HEK293 (cell line): ENCODE measurements at regions not wholly inside any gene's neighbourhood (a gene's known extent, or its start where the extent isn't known, plus 50 kb on each side); places are given as distances from the start of the nearest gene placed in this dataset.

Experiments used
- CTCF ChIP-seq: fragments of 450-650 bp; formaldehyde crosslinking; IDR thresholded peaks from 2 replicates; pipeline ENCODE4 v1.5.1; 2016; ENCODE audit warnings: missing biosample characterization, missing genetic modification characterization
- MEIS1 ChIP-seq: sonication (generic); formaldehyde crosslinking; IDR thresholded peaks from 2 replicates; pipeline ENCODE4 v1.8.1; 2022; ENCODE audit warnings: missing genetic modification reagents, mild to moderate bottlenecking, borderline replicate concordance
- MYNN ChIP-seq: fragments of 450-650 bp; formaldehyde crosslinking; IDR thresholded peaks from 2 replicates; pipeline ENCODE4 v1.5.1; 2016; ENCODE audit warnings: missing biosample characterization, missing genetic modification characterization, borderline replicate concordance
- TSHZ1 ChIP-seq: fragments of 450-650 bp; formaldehyde crosslinking; IDR thresholded peaks from 2 replicates; pipeline ENCODE4 v1.5.1; 2016; ENCODE audit warnings: missing biosample characterization, missing genetic modification characterization, borderline replicate concordance
- ZBTB1 ChIP-seq: fragments of 450-650 bp; formaldehyde crosslinking; IDR thresholded peaks from 2 replicates; pipeline ENCODE4 v1.5.1; 2016; ENCODE audit warnings: missing biosample characterization, missing genetic modification characterization
- ZBTB49 ChIP-seq: fragments of 450-650 bp; formaldehyde crosslinking; IDR thresholded peaks from 2 replicates; pipeline ENCODE4 v1.5.1; 2016; ENCODE audit warnings: missing biosample characterization, missing genetic modification characterization, low read depth
- ZNF10 ChIP-seq: fragments of 450-650 bp; formaldehyde crosslinking; IDR thresholded peaks from 2 replicates; pipeline ENCODE4 v1.5.1; 2017; ENCODE audit warnings: missing biosample characterization, missing genetic modification characterization
- ZNF157 ChIP-seq: fragments of 450-650 bp; formaldehyde crosslinking; IDR thresholded peaks from 2 replicates; pipeline ENCODE4 v1.5.1; 2016; ENCODE audit warnings: missing biosample characterization, missing genetic modification characterization
- ZNF175 ChIP-seq: fragments of 450-650 bp; formaldehyde crosslinking; IDR thresholded peaks from 2 replicates; pipeline ENCODE4 v1.5.1; 2016; ENCODE audit warnings: missing biosample characterization, missing genetic modification characterization
- ZNF266 ChIP-seq: fragments of 450-650 bp; formaldehyde crosslinking; IDR thresholded peaks from 2 replicates; pipeline ENCODE4 v1.5.1; 2016; ENCODE audit warnings: missing biosample characterization, missing genetic modification characterization, low read depth
- ZNF37A ChIP-seq: fragments of 450-650 bp; IDR thresholded peaks from 2 replicates; pipeline ENCODE4 v1.5.1; 2018; ENCODE audit warnings: missing biosample characterization, missing genetic modification characterization
- ZNF704 ChIP-seq: fragments of 450-650 bp; formaldehyde crosslinking; IDR thresholded peaks from 2 replicates; pipeline ENCODE4 v1.5.1; 2016; ENCODE audit warnings: missing biosample characterization, missing genetic modification characterization
- ZNF785 ChIP-seq: fragments of 450-650 bp; formaldehyde crosslinking; IDR thresholded peaks from 2 replicates; pipeline ENCODE4 v1.5.1; 2016; ENCODE audit warnings: missing biosample characterization, missing genetic modification characterization

- TF ChIP-seq MYNN (tag by site-specific recombination) (no peak), ZNF10 (tag by site-specific recombination) (no peak), ZNF175 (tag by site-specific recombination) (no peak), CTCF (no peak), ZNF785 (tag by site-specific recombination) (no peak), ZNF37A (no peak), TSHZ1 (tag by site-specific recombination) (no peak), ZBTB1 (tag by site-specific recombination) (no peak), MEIS1 (CRISPR knock-in tag) (no peak), ZNF704 (no peak), ZNF266 (no peak), ZBTB49 (tag by site-specific recombination) (no peak), ZNF157 (no peak)
Observed at GRCh38 chr13:38013676-38014075, 144.1 kb upstream of the TRPC4 start.
